Cardiac fibroblast (primary cell): ENCODE measurements at regions not wholly inside any gene's neighbourhood (a gene's known extent, or its start where the extent isn't known, plus 50 kb on each side); places are given as distances from the start of the nearest gene placed in this dataset.

ENCODE experiments used
- DNase-seq, 2 donors: peaks; one replicate each; pipeline versions ENCODE4 v3.0.0 to v3.0.0-alpha.2; 2010; ENCODE audit warnings: low read depth in 2 of 2
- H3K4me3 ChIP-seq, 2 donors: replicated peaks in 1 of 2; 1 replicate in 1 of 2; 2 replicates in 1 of 2; pipeline ENCODE4 v1.5.1; 2011; ENCODE audit warnings: low read depth in 2 of 2, low read length in 2 of 2, mild to moderate bottlenecking in 2 of 2, moderate library complexity in 1 of 2
- CTCF ChIP-seq: IDR thresholded peaks from one replicate; pipeline ENCODE4 v1.5.1; 2011; ENCODE audit warnings: low read depth, mild to moderate bottlenecking, low read length, inconsistent platforms

DNA sequence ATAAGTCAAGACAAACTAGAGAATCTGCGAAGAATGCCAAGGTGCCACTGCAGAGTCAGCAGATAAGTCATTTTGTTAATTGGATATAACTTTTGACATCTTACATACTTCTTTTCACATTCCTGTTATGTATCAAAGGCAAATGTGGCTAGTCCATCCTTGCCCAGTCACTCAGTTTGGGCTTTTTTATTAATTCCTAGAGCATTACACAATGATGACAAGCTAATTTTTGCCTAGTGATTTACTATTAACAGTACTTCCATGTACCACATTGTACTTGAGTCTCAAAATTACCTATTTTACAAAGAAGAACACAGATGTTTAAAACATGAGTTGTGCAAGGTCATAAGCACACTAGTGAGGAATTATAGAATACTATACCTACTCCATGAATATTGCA is 680.8 kb downstream of the DNAH5 start:
- DNase-seq = no peak
- TF ChIP-seq CTCF = no peak

DNA sequence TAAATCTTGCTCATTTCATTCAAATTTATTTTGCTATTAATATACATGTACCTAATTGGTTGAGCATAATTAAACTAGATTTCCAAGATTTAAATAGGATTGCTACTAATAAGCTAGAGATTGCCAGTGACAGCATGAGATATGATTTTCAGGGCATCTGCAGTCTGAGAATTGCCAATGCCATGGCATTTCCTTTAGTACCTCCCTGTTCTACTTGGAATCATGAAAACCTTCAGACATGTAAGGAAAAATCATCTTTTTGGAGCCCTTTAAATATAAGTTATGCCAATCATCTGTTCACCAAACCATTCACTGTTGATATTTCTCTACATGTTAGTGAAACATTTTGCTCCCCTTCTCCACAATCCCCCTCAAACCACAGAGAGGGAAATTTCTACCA is 691.4 kb downstream of the DNAH5 start:
- no peak for DNase-seq
- TF ChIP-seq CTCF = no peak
- no peak overlapping the region for H3K4me3 ChIP-seq

More for the DNA sequence above, 680.8 kb downstream of the DNAH5 start:
- H3K4me3 ChIP-seq = no peak overlapping the region

DNA sequence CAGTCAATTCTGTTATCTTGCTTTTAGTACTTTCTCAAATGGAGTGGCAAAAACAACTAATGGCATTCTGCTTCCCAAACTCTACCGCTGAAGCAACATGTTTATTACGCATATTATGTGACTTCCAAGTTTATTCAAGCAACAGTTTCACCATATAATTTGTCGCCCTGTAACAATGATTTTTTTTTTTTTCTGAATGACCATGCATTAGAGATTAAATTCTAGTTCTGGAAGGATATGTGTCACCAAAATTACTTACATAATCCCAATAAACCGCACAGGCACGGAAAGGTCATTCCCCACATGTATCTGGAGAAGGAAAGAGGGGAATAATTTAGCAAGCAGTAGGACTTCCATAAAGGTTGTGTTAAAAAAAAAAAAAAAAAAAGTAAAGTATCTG is 691.8 kb downstream of the DNAH5 start:
- no peak overlapping the region for H3K4me3 ChIP-seq
- no peak for TF ChIP-seq CTCF
- DNase-seq = no peak

DNA sequence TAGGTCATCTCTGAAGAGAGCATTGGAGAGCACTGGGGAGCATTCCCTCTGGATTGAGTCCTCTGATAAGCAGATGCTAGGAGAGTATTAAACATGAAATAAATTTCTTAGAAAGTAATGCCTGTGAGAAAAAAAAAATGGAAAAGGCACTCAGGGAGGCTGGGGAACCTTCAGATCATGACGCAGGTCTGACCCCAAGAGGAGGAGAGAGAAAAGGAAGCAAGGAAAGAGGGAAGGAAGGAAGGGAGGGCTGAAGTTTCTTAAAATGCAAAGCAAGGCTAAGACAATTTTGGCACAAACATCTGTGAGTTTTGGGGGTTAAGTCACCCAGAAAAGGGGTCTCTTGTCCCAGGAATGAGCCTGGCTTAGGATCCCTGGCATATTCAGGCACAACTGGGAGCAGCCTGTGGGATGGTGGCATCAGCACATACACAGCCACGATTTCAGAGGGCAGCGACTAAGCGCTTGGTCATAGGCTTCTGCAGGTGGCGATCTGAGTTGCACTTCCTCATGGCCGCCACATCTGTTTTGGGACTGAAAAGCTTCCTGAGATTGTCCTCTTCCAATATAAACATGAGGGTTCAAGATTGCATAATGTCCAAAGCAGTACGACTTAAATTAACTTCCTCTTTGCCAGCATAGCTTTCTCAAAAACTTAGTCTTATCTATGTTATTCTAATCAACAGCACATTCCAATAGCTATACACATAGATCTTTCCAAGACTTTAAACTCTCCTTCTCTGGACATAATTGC is 692.7 kb downstream of the DNAH5 start:
- DNase-seq = peak in 1 of 2 donors; percentile 13
- H3K4me3 ChIP-seq = no peak overlapping the region
- no peak for TF ChIP-seq CTCF

DNA sequence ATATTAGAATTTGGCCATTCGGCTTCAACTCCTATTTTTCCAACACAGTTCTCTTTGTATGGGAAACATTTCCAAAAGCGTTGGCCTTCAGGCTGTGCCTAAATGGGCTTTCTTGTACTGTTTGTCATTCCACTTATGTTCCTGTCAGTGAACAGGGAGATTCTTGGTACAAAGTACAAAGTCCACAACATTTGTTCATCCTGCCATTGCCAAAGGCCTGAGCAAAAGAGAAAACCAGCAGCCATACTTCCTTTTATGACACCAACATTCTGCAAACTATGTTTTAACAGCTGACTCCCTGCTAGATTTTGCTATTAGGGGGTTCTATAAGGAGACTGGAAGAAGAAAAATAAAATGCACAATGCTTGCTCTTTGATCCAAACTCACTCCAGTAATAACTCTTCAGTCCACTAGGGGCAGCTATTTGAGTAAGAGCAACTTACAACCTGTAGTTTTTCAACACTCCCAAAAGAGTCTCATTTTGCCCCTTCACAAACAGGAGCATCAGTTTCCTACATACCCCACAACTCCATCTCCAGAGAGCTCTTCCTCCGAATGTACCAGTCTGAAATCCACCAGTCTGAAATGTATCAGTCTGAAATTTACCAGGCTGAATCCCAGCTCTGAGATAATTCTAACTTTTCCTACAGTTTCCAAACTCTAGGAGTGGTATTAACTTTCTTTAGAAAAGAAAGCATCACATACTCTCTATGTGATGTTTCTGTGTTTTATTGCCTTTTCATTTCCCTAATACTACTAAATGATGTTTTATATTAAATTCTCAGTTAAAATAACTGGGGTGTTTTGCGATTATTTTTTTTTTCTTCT is 693.8 kb downstream of the DNAH5 start:
- peak in 1 of 2 donors; percentile 6 for DNase-seq
- TF ChIP-seq CTCF = peak; percentile 34
- no peak overlapping the region for H3K4me3 ChIP-seq

GRCh38 chr5:13249854-13250253 is 694.6 kb downstream of the DNAH5 start:
- peak in 1 of 2 donors; percentile 19 for DNase-seq
- H3K4me3 ChIP-seq = no peak overlapping the region

More at GRCh38 chr5:13249854-13250253, 694.6 kb downstream of the DNAH5 start:
- no peak for TF ChIP-seq CTCF
